HEK293 (cell line): ENCODE measurements at regions not wholly inside any gene's neighbourhood (a gene's known extent, or its start where the extent isn't known, plus 50 kb on each side); places are given as distances from the start of the nearest gene placed in this dataset.
A peak's percentile ranks its signal among the peaks of the same experiment; 100 is the strongest.

ENCODE experiments used
- CTCF ChIA-PET: fragments of 350-600 bp; formaldehyde crosslinking; extraction: SDS; loops from one replicate; lab custom pipeline; 2021; ENCODE audit warnings: antibody characterized with exemption; lab: Yijun Ruan, JAX
- POLR2A ChIA-PET: fragments of 300-600 bp; formaldehyde crosslinking; extraction: SDS; loops from one replicate; lab custom pipeline; 2020; ENCODE audit warnings: antibody characterized with exemption, inconsistent platforms; lab: Yijun Ruan, JAX
- H3K27ac ChIP-seq: fragments of 200-500 bp; sonication (Bioruptor generic); 2 replicates; pipeline ENCODE4 v1.5.1; 2014; ENCODE audit warnings: low read depth, low read length, control low read depth, inconsistent platforms; ENCODE audit errors: extremely low read depth
- H3K36me3 ChIP-seq, 2 experiments: fragments of 200-500 bp in 1 of 2; sonication (Bioruptor generic) in 1 of 2; 1 replicate in 1 of 2; 2 replicates in 1 of 2; pipeline ENCODE4 v1.5.1; 2014 to 2017; ENCODE audit warnings: inconsistent platforms in 2 of 2, low read length in 2 of 2; ENCODE audit not compliant: control insufficient read depth in 2 of 2, insufficient read depth in 1 of 2
- H3K4me1 ChIP-seq: fragments of 200-500 bp; sonication (Bioruptor generic); 2 replicates; pipeline ENCODE4 v1.5.1; 2014; ENCODE audit warnings: mild to moderate bottlenecking, low read length, inconsistent platforms; ENCODE audit not compliant: control insufficient read depth, insufficient read depth
- H3K4me3 ChIP-seq: 2 replicates; pipeline ENCODE4 v1.5.1; 2011; ENCODE audit warnings: low read depth, mild to moderate bottlenecking, control low read depth, low read length, moderate library complexity
- H3K9me3 ChIP-seq: fragments of 200-500 bp; sonication (Bioruptor generic); 2 replicates; pipeline ENCODE4 v1.5.1; 2014; ENCODE audit warnings: low read depth, low read length, inconsistent platforms; ENCODE audit not compliant: control insufficient read depth, insufficient read depth
- EGR2 ChIP-seq: fragments of 450-650 bp; formaldehyde crosslinking; IDR thresholded peaks from 2 replicates; pipeline ENCODE4 v1.5.1; 2016; ENCODE audit warnings: low read depth, missing biosample characterization, missing genetic modification characterization
- SETDB1 ChIP-seq: IDR thresholded peaks from one replicate; pipeline ENCODE4 v1.6.1; 2017; ENCODE audit warnings: mild to moderate bottlenecking, low read length, moderate library complexity, mixed read lengths; ENCODE audit not compliant: insufficient read length
- ZBTB20 ChIP-seq: fragments of 450-650 bp; formaldehyde crosslinking; IDR thresholded peaks from 2 replicates; pipeline ENCODE4 v1.5.1; 2016; ENCODE audit warnings: missing biosample characterization, missing genetic modification characterization
- ZNF133 ChIP-seq: fragments of 450-650 bp; formaldehyde crosslinking; IDR thresholded peaks from 2 replicates; pipeline ENCODE4 v1.5.1; 2016; ENCODE audit warnings: missing biosample characterization, missing genetic modification characterization
- ZNF184 ChIP-seq: fragments of 450-650 bp; IDR thresholded peaks from 2 replicates; pipeline ENCODE4 v1.5.1; 2018; ENCODE audit warnings: missing biosample characterization, mild to moderate bottlenecking, missing genetic modification characterization
- ZNF202 ChIP-seq: fragments of 450-650 bp; formaldehyde crosslinking; IDR thresholded peaks from 2 replicates; pipeline ENCODE4 v1.5.1; 2016; ENCODE audit warnings: missing biosample characterization, missing genetic modification characterization, borderline replicate concordance
- ZNF23 ChIP-seq: fragments of 450-650 bp; formaldehyde crosslinking; IDR thresholded peaks from 2 replicates; pipeline ENCODE4 v1.5.1; 2016; ENCODE audit warnings: missing biosample characterization, missing genetic modification characterization, borderline replicate concordance
- ZNF239 ChIP-seq: fragments of 450-650 bp; formaldehyde crosslinking; IDR thresholded peaks from 2 replicates; pipeline ENCODE4 v1.5.1; 2016; ENCODE audit warnings: missing biosample characterization, missing genetic modification characterization
- ZNF274 ChIP-seq, 2 experiments: fragments of 200-500 bp in 1 of 2; fragments of 450-650 bp in 1 of 2; sonication (Bioruptor generic) in 1 of 2; formaldehyde crosslinking in 1 of 2; IDR thresholded peaks; 2 replicates each; pipeline versions ENCODE4 v1.5.1 to v1.6.1; 2014 to 2016; ENCODE audit warnings: borderline replicate concordance in 1 of 2, inconsistent platforms in 1 of 2, low read length in 1 of 2, missing biosample characterization in 1 of 2, missing genetic modification characterization in 1 of 2
- ZNF311 ChIP-seq: fragments of 450-650 bp; formaldehyde crosslinking; IDR thresholded peaks from 2 replicates; pipeline ENCODE4 v1.5.1; 2017; ENCODE audit warnings: missing biosample characterization, missing genetic modification characterization, borderline replicate concordance
- ZNF341 ChIP-seq: fragments of 450-650 bp; formaldehyde crosslinking; IDR thresholded peaks from 2 replicates; pipeline ENCODE4; 2016; ENCODE audit warnings: low read depth, missing biosample characterization, missing genetic modification characterization
- ZNF416 ChIP-seq: fragments of 450-650 bp; formaldehyde crosslinking; IDR thresholded peaks from 2 replicates; pipeline ENCODE4 v1.5.1; 2016; ENCODE audit warnings: missing biosample characterization, missing genetic modification characterization
- ZNF473 ChIP-seq: fragments of 450-650 bp; formaldehyde crosslinking; IDR thresholded peaks from 2 replicates; pipeline ENCODE4 v1.5.1; 2017; ENCODE audit warnings: missing biosample characterization, missing genetic modification characterization
- ZNF580 ChIP-seq: fragments of 450-650 bp; formaldehyde crosslinking; IDR thresholded peaks from 2 replicates; pipeline ENCODE4 v1.5.1; 2016; ENCODE audit warnings: missing biosample characterization, missing genetic modification characterization
- ZNF585B ChIP-seq: fragments of 450-650 bp; formaldehyde crosslinking; IDR thresholded peaks from 2 replicates; pipeline ENCODE4 v1.5.1; 2016; ENCODE audit warnings: missing biosample characterization, missing genetic modification characterization
- ZNF670 ChIP-seq: fragments of 450-650 bp; formaldehyde crosslinking; IDR thresholded peaks from 2 replicates; pipeline ENCODE4 v1.5.1; 2016; ENCODE audit warnings: missing biosample characterization, missing genetic modification characterization, low read depth
- ZNF701 ChIP-seq: fragments of 450-650 bp; formaldehyde crosslinking; IDR thresholded peaks from 2 replicates; pipeline ENCODE4 v1.5.1; 2016; ENCODE audit warnings: missing biosample characterization, missing genetic modification characterization
- ZNF707 ChIP-seq: fragments of 450-650 bp; formaldehyde crosslinking; IDR thresholded peaks from 2 replicates; pipeline ENCODE4 v1.5.1; 2016; ENCODE audit warnings: missing biosample characterization, missing genetic modification characterization
- ZNF76 ChIP-seq: fragments of 450-650 bp; formaldehyde crosslinking; IDR thresholded peaks from 2 replicates; pipeline ENCODE4; 2016; ENCODE audit warnings: low read depth, missing biosample characterization, missing genetic modification characterization, borderline replicate concordance
- ZNF843 ChIP-seq: fragments of 450-650 bp; formaldehyde crosslinking; IDR thresholded peaks from 2 replicates; pipeline ENCODE4 v1.5.1; 2016; ENCODE audit warnings: missing biosample characterization, missing genetic modification characterization
- TF ChIP-seq, protein P1 (sequence below): fragments of 450-650 bp; formaldehyde crosslinking; IDR thresholded peaks from 2 replicates; pipeline ENCODE4 v1.5.1; 2016; ENCODE audit warnings: missing biosample characterization, missing genetic modification characterization
- TF ChIP-seq, protein P2 (sequence below): fragments of 450-650 bp; formaldehyde crosslinking; IDR thresholded peaks from 2 replicates; pipeline ENCODE4 v1.5.1; 2016; ENCODE audit warnings: missing biosample characterization, missing genetic modification characterization, borderline replicate concordance

DNA sequence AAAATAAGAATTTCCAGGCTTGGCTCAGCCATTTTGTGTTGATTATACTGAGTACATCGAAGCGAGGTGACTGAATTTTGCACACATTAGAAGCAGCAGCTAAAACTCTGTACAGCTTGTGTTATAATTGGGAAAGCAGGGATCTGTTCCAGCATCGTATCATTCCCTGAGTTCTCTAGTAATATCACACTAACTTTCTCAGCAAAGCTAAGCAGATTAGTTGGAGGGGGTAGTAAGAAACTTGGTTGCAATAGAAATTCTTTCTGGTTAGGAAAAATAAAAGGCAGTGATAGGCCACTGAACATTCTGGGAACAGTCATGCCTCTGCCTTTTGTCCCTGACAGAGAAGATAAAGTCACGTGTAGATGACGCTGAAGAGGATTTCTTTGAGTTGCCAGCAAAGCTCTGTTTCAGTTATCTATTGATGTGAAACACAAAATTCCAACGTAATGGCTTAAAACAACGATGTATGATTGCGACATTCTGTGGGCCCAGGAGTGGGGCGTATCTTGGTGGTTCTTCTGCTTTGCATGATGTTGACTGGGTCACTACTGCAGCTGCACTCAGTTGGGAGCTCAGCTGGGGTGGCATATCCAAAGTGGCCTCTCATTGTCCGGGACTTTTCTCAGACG is 202.1 kb upstream of the MEX3C start:
- TF ChIP-seq ZNF707 (tag by site-specific recombination) (peak; percentile 37; the same call in 1 of the 2 replicates), ZNF473 (tag by site-specific recombination) (no peak), ZNF274 (IDR thresholded peaks at IDR 0.05; ENCODE audit: low read length) (no peak), ZNF274 (tag by site-specific recombination; IDR thresholded peaks at IDR 0.05; ENCODE audit: borderline replicate concordance) (no peak), ZNF670 (tag by site-specific recombination) (no peak), ZBTB20 (tag by site-specific recombination) (no peak)
- TF ChIP-seq, all 188 proteins: peak for 1
- H3K4me1 ChIP-seq = no peaks in the 10 kb centered on the region
- H3K36me3 ChIP-seq = no peaks in the 10 kb centered on the region
- CTCF ChIA-PET = interaction anchor here (0.7 to 1.0 kb wide), 3 partner anchors 16 to 834 kb away, joined by 3 to 4 read pairs (median 4); no protein-coding TSS in a partner anchor
- POLR2A ChIA-PET = no interaction called here
- H3K4me3 ChIP-seq = no peak overlapping the region
- H3K27ac ChIP-seq = no peak overlapping the region
- no peaks in the 10 kb centered on the region for H3K9me3 ChIP-seq

DNA sequence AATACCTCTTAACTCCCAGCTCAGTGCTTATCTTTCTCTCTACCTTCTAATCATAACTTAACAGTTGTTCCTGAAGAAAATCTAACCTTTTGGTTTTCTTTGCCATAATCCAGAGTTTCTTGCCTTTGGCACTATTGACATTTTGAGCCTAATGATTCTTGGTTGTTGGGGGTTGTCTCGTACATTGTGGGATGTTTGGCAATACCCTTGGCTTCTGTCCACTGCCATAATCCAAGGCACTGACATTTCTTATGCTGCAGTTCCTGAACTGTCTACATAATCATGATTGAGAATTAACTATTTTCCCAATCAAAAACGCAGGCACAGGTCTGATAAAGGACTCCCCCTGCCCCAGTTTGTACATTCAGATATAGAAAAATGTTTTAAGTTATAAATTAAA is 203.2 kb upstream of the MEX3C start:
- POLR2A ChIA-PET = no interaction called here

DNA sequence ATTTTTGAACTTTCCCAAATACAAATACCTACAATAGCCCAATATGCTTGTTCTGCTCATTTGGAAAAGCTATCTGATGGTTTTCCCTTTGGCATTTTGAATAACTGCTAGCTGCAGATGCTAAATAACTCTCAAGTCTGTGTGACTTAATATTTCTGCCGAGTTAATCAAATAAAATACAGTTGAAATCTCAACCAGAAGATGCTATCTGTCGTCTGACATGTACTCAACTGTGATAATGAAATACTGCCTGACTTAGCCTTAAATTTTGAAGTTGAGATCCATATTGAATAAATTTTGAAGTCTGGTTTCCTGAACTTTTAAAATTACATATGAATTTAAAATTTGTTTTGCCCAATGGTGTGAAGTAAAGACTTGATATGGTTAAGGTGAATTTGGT is 204.4 kb upstream of the MEX3C start:
- H3K36me3 ChIP-seq = no peaks in the 10 kb centered on the region
- TF ChIP-seq ZNF416 = no peak
- no peak for TF ChIP-seq ZNF843 (tag by site-specific recombination)
- no peak for TF ChIP-seq SETDB1
- no peak for TF ChIP-seq ZNF239 (tag by site-specific recombination)
- TF ChIP-seq, all 188 proteins: peak for 0
- no peaks in the 10 kb centered on the region for H3K9me3 ChIP-seq
- no peaks in the 10 kb centered on the region for H3K4me1 ChIP-seq
- ChIA-PET POLR2A (no interaction called here), CTCF (interaction anchor here (0.7 kb wide), 1 partner anchor 1433 kb away, joined by 3 read pairs; no protein-coding TSS in a partner anchor)
- H3K4me3 ChIP-seq = no peak overlapping the region
- no peak overlapping the region for H3K27ac ChIP-seq

More for the DNA sequence above, 203.2 kb upstream of the MEX3C start:
- no peaks in the 10 kb centered on the region for H3K4me1 ChIP-seq
- no peak overlapping the region for H3K27ac ChIP-seq
- CTCF ChIA-PET = no interaction called here
- H3K4me3 ChIP-seq = no peak overlapping the region
- no peaks in the 10 kb centered on the region for H3K9me3 ChIP-seq
- no peak for TF ChIP-seq EGR2 (tag by site-specific recombination)
- no peak for TF ChIP-seq ZNF76 (tag by site-specific recombination)
- no peaks in the 10 kb centered on the region for H3K36me3 ChIP-seq

- H3K9me3 ChIP-seq = no peaks in the 10 kb centered on the region
- H3K4me3 ChIP-seq = no peak overlapping the region
- H3K36me3 ChIP-seq = no peaks in the 10 kb centered on the region
- H3K4me1 ChIP-seq = no peaks in the 10 kb centered on the region
- ChIA-PET POLR2A (no interaction called here), CTCF (no interaction called here)
- no peak overlapping the region for H3K27ac ChIP-seq
- TF ChIP-seq ZNF311 (tag by site-specific recombination) (no peak), ZNF184 (tag by site-specific recombination) (no peak), ZNF585B (no peak), ZNF341 (tag by site-specific recombination) (no peak), ZNF23 (tag by site-specific recombination) (no peak), ZNF133 (tag by site-specific recombination) (no peak), ZNF580 (no peak), ZNF202 (tag by site-specific recombination) (no peak), ZNF701 (tag by site-specific recombination) (no peak)
- TF ChIP-seq, protein P1, sequence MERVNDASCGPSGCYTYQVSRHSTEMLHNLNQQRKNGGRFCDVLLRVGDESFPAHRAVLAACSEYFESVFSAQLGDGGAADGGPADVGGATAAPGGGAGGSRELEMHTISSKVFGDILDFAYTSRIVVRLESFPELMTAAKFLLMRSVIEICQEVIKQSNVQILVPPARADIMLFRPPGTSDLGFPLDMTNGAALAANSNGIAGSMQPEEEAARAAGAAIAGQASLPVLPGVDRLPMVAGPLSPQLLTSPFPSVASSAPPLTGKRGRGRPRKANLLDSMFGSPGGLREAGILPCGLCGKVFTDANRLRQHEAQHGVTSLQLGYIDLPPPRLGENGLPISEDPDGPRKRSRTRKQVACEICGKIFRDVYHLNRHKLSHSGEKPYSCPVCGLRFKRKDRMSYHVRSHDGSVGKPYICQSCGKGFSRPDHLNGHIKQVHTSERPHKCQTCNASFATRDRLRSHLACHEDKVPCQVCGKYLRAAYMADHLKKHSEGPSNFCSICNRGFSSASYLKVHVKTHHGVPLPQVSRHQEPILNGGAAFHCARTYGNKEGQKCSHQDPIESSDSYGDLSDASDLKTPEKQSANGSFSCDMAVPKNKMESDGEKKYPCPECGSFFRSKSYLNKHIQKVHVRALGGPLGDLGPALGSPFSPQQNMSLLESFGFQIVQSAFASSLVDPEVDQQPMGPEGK (tag by site-specific recombination) = no peak
- TF ChIP-seq, protein P2, sequence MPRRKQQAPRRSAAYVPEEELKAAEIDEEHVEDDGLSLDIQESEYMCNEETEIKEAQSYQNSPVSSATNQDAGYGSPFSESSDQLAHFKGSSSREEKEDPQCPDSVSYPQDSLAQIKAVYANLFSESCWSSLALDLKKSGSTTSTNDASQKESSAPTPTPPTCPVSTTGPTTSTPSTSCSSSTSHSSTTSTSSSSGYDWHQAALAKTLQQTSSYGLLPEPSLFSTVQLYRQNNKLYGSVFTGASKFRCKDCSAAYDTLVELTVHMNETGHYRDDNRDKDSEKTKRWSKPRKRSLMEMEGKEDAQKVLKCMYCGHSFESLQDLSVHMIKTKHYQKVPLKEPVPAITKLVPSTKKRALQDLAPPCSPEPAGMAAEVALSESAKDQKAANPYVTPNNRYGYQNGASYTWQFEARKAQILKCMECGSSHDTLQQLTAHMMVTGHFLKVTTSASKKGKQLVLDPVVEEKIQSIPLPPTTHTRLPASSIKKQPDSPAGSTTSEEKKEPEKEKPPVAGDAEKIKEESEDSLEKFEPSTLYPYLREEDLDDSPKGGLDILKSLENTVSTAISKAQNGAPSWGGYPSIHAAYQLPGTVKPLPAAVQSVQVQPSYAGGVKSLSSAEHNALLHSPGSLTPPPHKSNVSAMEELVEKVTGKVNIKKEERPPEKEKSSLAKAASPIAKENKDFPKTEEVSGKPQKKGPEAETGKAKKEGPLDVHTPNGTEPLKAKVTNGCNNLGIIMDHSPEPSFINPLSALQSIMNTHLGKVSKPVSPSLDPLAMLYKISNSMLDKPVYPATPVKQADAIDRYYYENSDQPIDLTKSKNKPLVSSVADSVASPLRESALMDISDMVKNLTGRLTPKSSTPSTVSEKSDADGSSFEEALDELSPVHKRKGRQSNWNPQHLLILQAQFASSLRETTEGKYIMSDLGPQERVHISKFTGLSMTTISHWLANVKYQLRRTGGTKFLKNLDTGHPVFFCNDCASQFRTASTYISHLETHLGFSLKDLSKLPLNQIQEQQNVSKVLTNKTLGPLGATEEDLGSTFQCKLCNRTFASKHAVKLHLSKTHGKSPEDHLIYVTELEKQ (tag by site-specific recombination) = no peak
Observed at GRCh38 chr18:51404620-51405019, 207.1 kb upstream of the MEX3C start.
